BLaER1 (cell line): ENCODE measurements at regions not wholly inside any gene's neighbourhood (a gene's known extent, or its start where the extent isn't known, plus 50 kb on each side); places are given as distances from the start of the nearest gene placed in this dataset.
"Not testable (repeated sequence)": the region's sequence is repeated elsewhere in the genome, so short reads cannot be mapped to it uniquely, and the experiment has no call there.

Source experiments
- H3K27ac ChIP-seq: shearing (Covaris generic); formaldehyde crosslinking; 2 replicates; pipeline ENCODE4 v1.8.1; 2022
- H3K27me3 ChIP-seq: shearing (Covaris generic); formaldehyde crosslinking; 2 replicates; pipeline ENCODE4 v1.8.1; 2022
- H3K36me3 ChIP-seq: shearing (Covaris generic); formaldehyde crosslinking; 2 replicates; pipeline ENCODE4 v1.8.1; 2022
- H3K4me1 ChIP-seq: shearing (Covaris generic); formaldehyde crosslinking; 2 replicates; pipeline ENCODE4 v1.8.1; 2022
- H3K4me2 ChIP-seq: shearing (Covaris generic); formaldehyde crosslinking; 2 replicates; pipeline ENCODE4 v1.8.1; 2022
- H3K4me3 ChIP-seq: shearing (Covaris generic); formaldehyde crosslinking; 2 replicates; pipeline ENCODE4 v1.8.1; 2022
- H3K9ac ChIP-seq: shearing (Covaris generic); formaldehyde crosslinking; 2 replicates; pipeline ENCODE4 v1.8.1; 2022
- H3K9me3 ChIP-seq: shearing (Covaris generic); formaldehyde crosslinking; 2 replicates; pipeline ENCODE4 v1.8.1; 2022
- H4K20me1 ChIP-seq: shearing (Covaris generic); formaldehyde crosslinking; 2 replicates; pipeline ENCODE4 v1.8.1; 2022
- Cebpa-rat ChIP-seq: shearing (Covaris generic); IDR thresholded peaks from 2 replicates; pipeline ENCODE4 v1.8.1; 2022

DNA sequence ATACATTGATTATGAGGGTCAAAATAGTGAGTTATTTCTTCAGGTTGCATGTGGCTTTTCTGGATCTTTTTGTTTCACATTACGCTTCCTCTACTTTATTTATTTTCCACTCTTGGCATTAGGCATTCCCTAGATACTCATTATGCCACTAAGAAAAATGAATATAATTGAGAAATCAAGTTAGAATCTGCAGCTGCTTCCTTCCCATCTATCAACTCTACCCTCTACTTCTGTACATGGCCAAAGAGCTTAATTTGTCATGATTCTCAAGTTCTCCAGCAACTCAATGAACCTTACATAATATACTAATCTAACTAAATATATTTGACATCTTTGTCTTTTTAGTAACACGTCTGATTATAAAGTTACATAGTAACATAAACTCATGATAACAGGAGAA lies 598.1 kb upstream of the LRRTM4 start:
- H3K27ac ChIP-seq: no peak overlapping the region
- no peak overlapping the region for H3K4me3 ChIP-seq
- no peaks in the 10 kb centered on the region for H3K9me3 ChIP-seq
- H3K4me2 ChIP-seq: no peak overlapping the region
- H3K9ac ChIP-seq: no peak overlapping the region
- H3K27me3 ChIP-seq: no peaks in the 10 kb centered on the region
- no peaks in the 10 kb centered on the region for H3K36me3 ChIP-seq
- no peak for TF ChIP-seq Cebpa-rat
- no peaks in the 10 kb centered on the region for H3K4me1 ChIP-seq
- H4K20me1 ChIP-seq: no peaks in the 10 kb centered on the region

DNA sequence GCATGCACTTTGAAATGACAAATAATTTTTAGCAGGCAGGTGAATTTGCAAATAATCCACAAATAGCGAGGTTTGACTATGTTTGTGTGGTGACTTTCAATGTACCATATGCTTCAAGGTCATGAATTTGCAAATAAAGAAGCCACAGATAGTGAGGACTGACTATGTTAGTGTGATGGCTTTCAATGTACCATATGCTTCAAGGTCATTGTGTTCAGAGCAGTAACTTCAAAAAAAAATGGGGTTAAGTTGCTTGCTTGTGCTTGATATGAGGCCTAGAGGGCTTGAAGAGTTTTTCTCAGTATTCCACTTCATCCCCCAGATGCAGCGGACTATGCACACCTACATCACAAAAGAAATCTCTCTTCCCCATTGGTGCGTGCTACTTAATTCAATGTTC lies 602.9 kb upstream of the LRRTM4 start:
- Histone ChIP-seq H3K4me3 (no peak overlapping the region), H3K9ac (no peak overlapping the region), H3K4me2 (no peak overlapping the region), H3K4me1 (no peaks in the 10 kb centered on the region), H3K27me3 (no peaks in the 10 kb centered on the region), H3K27ac (no peak overlapping the region), H3K9me3 (no peaks in the 10 kb centered on the region), H3K36me3 (no peaks in the 10 kb centered on the region), H4K20me1 (no peaks in the 10 kb centered on the region)
- no peak for TF ChIP-seq Cebpa-rat

DNA sequence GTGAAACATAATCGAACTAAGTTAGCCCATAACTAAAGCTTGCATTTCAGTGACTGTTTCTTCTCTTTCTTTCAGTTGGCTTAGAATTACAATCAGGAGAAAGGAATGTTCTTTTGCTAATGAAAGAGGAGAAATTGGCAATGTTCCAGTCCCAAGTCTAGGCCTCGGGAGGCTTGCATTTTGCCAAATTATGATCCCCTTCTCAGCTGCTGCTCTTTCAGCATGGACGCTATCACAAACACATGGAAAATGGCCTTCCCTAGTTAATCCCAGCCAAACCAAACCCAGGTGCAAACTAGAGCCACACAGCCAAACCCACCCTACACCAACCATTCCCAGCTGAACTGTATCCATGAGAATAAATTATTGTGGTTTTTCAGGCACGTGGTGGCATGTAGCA lies 605.2 kb upstream of the LRRTM4 start:
- H3K27ac ChIP-seq: no peak overlapping the region
- no peaks in the 10 kb centered on the region for H3K27me3 ChIP-seq
- H3K4me2 ChIP-seq: no peak overlapping the region
- no peak for TF ChIP-seq Cebpa-rat
- H3K4me1 ChIP-seq: no peaks in the 10 kb centered on the region
- no peaks in the 10 kb centered on the region for H3K9me3 ChIP-seq
- H3K4me3 ChIP-seq: no peak overlapping the region
- no peaks in the 10 kb centered on the region for H3K36me3 ChIP-seq
- no peak overlapping the region for H3K9ac ChIP-seq
- H4K20me1 ChIP-seq: no peaks in the 10 kb centered on the region

GRCh38 chr2:78132391-78133370 lies 610.5 kb upstream of the LRRTM4 start:
- Histone ChIP-seq H4K20me1 (no peaks in the 10 kb centered on the region), H3K9ac (no peak overlapping the region), H3K9me3 (no peaks in the 10 kb centered on the region), H3K4me1 (no peaks in the 10 kb centered on the region), H3K27ac (no peak overlapping the region), H3K4me2 (no peak overlapping the region), H3K36me3 (no peaks in the 10 kb centered on the region), H3K4me3 (no peak overlapping the region), H3K27me3 (no peaks in the 10 kb centered on the region)
- no peak for TF ChIP-seq Cebpa-rat

DNA sequence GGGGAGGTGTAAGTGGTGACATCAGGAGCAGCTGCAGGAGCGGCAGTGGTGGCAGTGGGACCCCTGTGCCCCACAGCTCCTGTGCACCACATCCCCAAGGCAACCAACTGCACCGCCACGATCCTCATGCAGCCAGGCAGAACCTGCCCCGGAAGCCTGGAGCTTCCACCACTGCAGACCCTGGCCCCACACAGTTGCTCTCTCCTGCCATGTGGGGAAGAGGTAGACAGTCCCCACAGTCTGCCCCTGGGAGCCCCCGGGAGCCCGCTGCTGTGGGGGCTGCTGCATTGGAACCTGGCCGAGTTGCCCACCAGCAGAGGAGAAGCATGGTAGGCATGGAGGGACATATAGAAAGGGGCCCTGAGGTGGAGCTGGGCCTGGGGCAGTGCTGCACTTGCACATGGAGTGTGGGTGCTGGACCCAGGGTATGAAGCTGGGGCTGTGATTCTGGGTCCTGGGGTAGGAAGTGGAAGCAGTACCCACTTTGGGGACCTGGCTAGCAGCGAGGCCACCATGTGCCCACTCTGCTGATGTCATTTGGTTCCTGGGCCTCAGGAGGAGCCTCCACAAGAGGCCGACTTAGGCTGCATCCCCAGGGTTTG lies 623.3 kb upstream of the LRRTM4 start:
- H3K36me3 ChIP-seq: no peaks in the 10 kb centered on the region
- TF ChIP-seq Cebpa-rat: no peak
- H3K4me2 ChIP-seq: no peak overlapping the region
- no peak overlapping the region for H3K9ac ChIP-seq
- H3K4me1 ChIP-seq: no peaks in the 10 kb centered on the region
- H3K4me3 ChIP-seq: no peak overlapping the region
- H3K27me3 ChIP-seq: no peaks in the 10 kb centered on the region
- H4K20me1 ChIP-seq: no peaks in the 10 kb centered on the region
- no peaks in the 10 kb centered on the region for H3K9me3 ChIP-seq
- H3K27ac ChIP-seq: no peak overlapping the region

DNA sequence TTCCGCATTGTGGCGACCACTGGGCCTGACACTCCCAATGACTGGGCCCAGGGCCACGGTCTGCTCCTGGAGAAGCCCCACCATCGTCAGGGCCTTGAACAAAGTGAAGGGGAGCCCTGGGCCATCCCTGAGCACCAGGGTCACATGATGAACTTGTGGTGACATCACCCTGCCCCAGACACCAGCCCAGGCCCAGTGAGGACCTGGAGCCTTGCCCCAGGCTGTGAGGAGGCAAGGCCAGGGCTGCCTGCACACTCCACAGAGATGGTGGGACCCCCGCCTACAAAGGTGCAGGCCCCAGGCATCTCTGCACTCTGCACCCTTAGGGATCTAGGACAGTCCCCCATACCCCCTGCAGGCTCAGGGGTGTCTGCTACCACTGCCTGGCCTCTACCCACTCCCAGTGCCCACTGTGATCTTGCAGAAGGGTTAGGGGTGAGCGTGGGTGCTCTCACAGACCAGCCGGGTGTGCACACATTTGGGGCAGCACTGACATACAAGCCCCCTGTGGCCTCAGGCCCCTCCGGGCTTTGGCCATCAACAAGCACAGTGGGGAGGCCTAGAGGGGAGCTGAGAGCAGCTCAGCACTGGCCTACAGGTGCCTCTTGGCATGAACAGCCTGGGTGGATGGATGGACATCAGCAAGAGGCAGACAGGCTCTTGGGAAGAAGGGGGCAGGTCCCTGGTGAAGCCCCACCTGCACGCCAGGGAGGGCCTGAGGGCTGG lies 624.0 kb upstream of the LRRTM4 start:
- no peak overlapping the region for H3K4me3 ChIP-seq
- H3K36me3 ChIP-seq: no peaks in the 10 kb centered on the region
- no peaks in the 10 kb centered on the region for H3K27me3 ChIP-seq
- no peak overlapping the region for H3K27ac ChIP-seq
- no peak overlapping the region for H3K9ac ChIP-seq
- no peaks in the 10 kb centered on the region for H3K4me1 ChIP-seq
- no peak overlapping the region for H3K4me2 ChIP-seq
- no peaks in the 10 kb centered on the region for H4K20me1 ChIP-seq
- no peak for TF ChIP-seq Cebpa-rat
- no peaks in the 10 kb centered on the region for H3K9me3 ChIP-seq

DNA sequence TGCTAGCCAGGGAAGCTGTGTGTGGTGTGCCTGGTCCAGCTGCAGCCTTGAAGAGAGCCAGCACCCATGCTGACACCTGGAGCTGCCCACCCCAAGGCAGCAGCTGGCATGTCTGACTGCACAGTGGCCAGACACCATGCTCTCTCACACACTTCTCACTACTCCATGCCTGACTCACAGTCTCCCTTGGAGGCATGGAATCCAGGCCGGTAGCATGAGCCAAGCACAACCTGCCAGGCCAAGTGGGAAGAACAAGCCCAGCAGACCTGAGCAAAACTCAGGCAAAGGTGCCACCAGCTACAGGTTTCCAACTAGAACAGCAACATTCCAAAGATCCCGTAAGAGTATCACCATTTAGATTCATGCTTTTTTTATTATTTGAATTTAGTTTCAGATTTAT lies 625.3 kb upstream of the LRRTM4 start:
- H3K9ac ChIP-seq: no peak overlapping the region
- no peak overlapping the region for H3K27ac ChIP-seq
- no peak overlapping the region for H3K4me3 ChIP-seq
- H3K4me1 ChIP-seq: no peaks in the 10 kb centered on the region
- no peaks in the 10 kb centered on the region for H3K36me3 ChIP-seq
- H3K27me3 ChIP-seq: no peaks in the 10 kb centered on the region
- H3K9me3 ChIP-seq: no peaks in the 10 kb centered on the region
- no peak overlapping the region for H3K4me2 ChIP-seq
- H4K20me1 ChIP-seq: no peaks in the 10 kb centered on the region
- no peak for TF ChIP-seq Cebpa-rat

DNA sequence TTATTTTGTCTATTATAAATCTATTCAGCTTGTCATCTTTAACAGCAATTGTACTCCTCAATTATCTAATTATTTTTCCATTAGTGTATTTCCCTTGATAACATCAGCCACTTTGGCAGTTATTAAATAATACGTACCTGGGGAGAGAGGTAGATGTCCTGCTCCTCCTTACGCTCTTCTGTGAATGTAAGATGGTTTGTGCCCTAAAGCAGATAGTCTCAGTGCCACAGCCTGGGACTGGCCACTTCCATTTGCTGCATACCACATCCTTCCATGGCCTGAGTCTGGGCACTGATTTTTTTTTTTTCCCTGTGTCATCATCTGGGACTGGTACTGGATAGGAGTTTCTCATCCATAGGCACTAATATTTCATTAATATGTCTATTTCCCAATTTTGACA lies 632.4 kb upstream of the LRRTM4 start:
- no peak overlapping the region for H3K4me3 ChIP-seq
- no peaks in the 10 kb centered on the region for H3K4me1 ChIP-seq
- no peaks in the 10 kb centered on the region for H3K9me3 ChIP-seq

GRCh38 chr2:78162202-78162601 lies 640.0 kb upstream of the LRRTM4 start:
- Histone ChIP-seq H4K20me1 (no peaks in the 10 kb centered on the region), H3K4me2 (no peak overlapping the region)
- TF ChIP-seq Cebpa-rat: no peak

More for the DNA sequence above, 632.4 kb upstream of the LRRTM4 start:
- Histone ChIP-seq H4K20me1 (no peaks in the 10 kb centered on the region), H3K36me3 (no peaks in the 10 kb centered on the region), H3K9ac (no peak overlapping the region), H3K4me2 (no peak overlapping the region), H3K27ac (no peak overlapping the region), H3K27me3 (no peaks in the 10 kb centered on the region)
- no peak for TF ChIP-seq Cebpa-rat

DNA sequence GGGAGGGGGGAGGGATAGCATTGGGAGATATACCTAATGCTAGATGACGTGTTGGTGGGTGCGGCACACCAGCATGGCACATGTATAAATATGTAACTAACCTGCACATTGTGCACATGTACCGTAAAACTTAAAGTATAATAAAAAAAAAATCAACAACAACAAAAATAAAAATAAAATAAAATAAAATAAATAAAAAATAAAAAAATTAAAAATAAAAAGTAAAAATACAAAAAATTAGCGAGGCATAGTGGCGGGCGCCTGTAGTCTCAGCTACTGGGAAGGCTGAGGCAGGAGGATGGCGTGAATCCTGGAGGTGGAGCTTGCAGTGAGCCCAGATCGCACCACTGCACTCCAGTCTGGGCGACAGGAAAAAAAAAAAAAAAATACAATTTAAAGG lies 650.0 kb upstream of the LRRTM4 start:
- not testable (repeated sequence) for H3K36me3 ChIP-seq, H3K27me3 ChIP-seq, H3K4me1 ChIP-seq, H3K9ac ChIP-seq, H3K4me3 ChIP-seq, H4K20me1 ChIP-seq, H3K4me2 ChIP-seq, H3K27ac ChIP-seq, H3K9me3 ChIP-seq

More at GRCh38 chr2:78162202-78162601, 640.0 kb upstream of the LRRTM4 start:
- no peak overlapping the region for H3K27ac ChIP-seq
- H3K4me3 ChIP-seq: no peak overlapping the region
- H3K9ac ChIP-seq: no peak overlapping the region
- no peaks in the 10 kb centered on the region for H3K27me3 ChIP-seq
- no peaks in the 10 kb centered on the region for H3K36me3 ChIP-seq
- no peaks in the 10 kb centered on the region for H3K4me1 ChIP-seq
- no peaks in the 10 kb centered on the region for H3K9me3 ChIP-seq
